Adipocyte (in vitro differentiated cells): ENCODE measurements at regions not wholly inside any gene's neighbourhood (a gene's known extent, or its start where the extent isn't known, plus 50 kb on each side); places are given as distances from the start of the nearest gene placed in this dataset.

ENCODE experiments used
- DNase-seq: peaks from one replicate; pipeline ENCODE4 v3.0.0-alpha.2; 2015; ENCODE audit warnings: low read depth
- H3K27me3 ChIP-seq: replicated peaks from 2 replicates; pipeline ENCODE4 v1.7.0; 2013; ENCODE audit warnings: mild to moderate bottlenecking, low read length, moderate library complexity; ENCODE audit not compliant: control insufficient read depth, insufficient read depth
- H3K36me3 ChIP-seq: 2 replicates; pipeline ENCODE4 v1.7.0; 2013; ENCODE audit warnings: low read length, mild to moderate bottlenecking, moderate library complexity; ENCODE audit not compliant: control insufficient read depth, insufficient read depth, severe bottlenecking
- H3K4me1 ChIP-seq: 2 replicates; pipeline ENCODE4 v1.7.0; 2013; ENCODE audit warnings: mild to moderate bottlenecking, low read length, moderate library complexity; ENCODE audit not compliant: control insufficient read depth, insufficient read depth
- H3K4me3 ChIP-seq: 2 replicates; pipeline ENCODE4 v1.7.0; 2013; ENCODE audit warnings: mild to moderate bottlenecking, low read length, moderate library complexity
- H3K9ac ChIP-seq: 2 replicates; pipeline ENCODE4 v1.7.0; 2013; ENCODE audit warnings: mild to moderate bottlenecking, low read length, moderate library complexity
- H3K9me3 ChIP-seq: 2 replicates; pipeline ENCODE4 v1.7.0; 2013; ENCODE audit warnings: mild to moderate bottlenecking, low read length, moderate library complexity; ENCODE audit not compliant: control insufficient read depth

DNA sequence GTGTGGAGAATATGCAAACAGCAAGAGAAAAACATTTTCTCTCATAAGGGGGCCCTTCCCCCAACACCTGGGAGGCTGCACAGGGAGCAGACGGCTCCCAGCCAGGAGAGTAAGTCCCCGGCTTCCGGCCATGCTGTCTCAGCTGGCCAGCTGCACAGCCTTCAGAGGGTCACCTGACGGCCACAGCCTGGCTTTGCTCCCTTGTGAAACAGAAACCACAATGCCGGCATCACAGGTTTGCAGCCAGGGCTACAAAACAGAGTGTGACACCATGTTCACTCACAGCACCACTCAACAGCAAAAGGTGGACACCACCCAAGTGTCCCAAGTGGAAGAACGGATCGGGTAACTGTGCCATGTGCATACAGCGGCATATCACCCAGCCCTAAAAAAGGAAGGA is 86.9 kb upstream of the GPC1 start:
- DNase-seq, result no peak
- H3K4me3 ChIP-seq, result no peak overlapping the region
- peaks cover 22% of the 10 kb centered on the region for H3K9me3 ChIP-seq

DNA sequence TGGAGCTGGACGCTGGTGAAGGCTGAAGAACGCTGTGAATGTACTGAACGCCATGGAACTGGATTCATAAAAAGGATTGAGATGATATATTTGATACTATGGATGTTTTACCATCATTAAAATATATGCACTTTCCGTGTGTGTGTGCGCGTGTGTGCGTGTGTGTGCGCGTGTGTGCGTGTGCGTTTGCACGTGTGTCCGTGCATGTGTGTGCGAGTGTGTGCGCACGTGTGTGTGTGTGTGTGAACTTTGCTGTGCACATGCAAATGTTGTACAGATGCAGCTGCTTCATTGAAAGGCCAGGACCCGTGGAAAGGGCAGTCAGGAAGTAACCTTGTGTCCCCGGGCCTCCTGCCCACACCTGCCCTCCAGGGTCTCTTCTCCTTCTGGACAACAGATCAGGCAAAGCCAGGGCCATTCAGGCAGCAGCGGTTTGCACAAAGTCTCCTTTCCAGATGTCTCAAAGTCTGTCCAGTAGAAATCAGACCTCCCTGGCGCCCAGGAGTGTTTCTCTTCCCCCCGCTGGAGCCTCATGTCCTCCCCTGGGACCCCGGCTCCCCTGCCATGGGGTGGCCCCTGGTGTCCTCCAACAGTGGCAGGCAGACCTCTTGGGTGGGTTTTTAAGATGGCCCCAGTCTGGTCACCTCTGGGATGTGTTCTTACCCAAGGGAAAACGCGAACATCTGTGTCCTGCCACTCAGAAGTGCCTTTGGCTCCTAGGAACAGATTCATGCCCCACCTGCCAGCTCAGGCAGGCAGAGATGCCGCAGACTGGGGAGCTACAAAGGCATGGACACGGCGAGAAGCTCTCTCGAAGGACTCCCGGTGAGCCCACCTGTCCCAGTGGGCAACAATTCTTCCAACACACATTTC is 86.1 kb upstream of the GPC1 start:
- Histone ChIP-seq H3K27me3 (peaks cover 55% of the 10 kb centered on the region), H3K9me3 (peaks cover 14% of the 10 kb centered on the region), H3K4me3 (no peak overlapping the region), H3K9ac (no peak overlapping the region), H3K36me3 (no peaks in the 10 kb centered on the region), H3K4me1 (no peaks in the 10 kb centered on the region)
- DNase-seq, result no peak

More for the DNA sequence above, 86.9 kb upstream of the GPC1 start:
- no peaks in the 10 kb centered on the region for H3K36me3 ChIP-seq
- H3K4me1 ChIP-seq, result no peaks in the 10 kb centered on the region
- no peak overlapping the region for H3K9ac ChIP-seq
- H3K27me3 ChIP-seq, result peaks cover 55% of the 10 kb centered on the region

DNA sequence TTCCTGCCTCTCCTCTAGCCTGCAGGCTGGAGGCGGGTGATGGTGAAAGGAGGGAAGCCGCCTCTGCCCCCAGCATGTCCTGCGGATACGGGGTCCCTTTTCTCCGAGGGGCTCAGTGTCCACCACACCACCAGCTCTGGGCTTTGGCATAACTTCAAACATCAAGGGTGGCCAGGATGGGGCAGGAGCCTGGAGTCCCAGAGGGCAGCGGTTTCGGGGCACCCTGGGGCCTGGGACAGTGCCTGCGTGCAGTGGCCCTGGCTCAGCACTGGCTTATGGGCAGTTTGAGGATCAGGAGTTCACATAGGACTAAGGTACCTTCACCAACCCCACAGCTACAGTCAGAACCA is 85.5 kb upstream of the GPC1 start:
- Histone ChIP-seq H3K9me3 (peaks cover 8% of the 10 kb centered on the region), H3K27me3 (peaks cover 56% of the 10 kb centered on the region), H3K9ac (no peak overlapping the region), H3K4me1 (no peaks in the 10 kb centered on the region), H3K36me3 (no peaks in the 10 kb centered on the region), H3K4me3 (no peak overlapping the region)
- no peak for DNase-seq

DNA sequence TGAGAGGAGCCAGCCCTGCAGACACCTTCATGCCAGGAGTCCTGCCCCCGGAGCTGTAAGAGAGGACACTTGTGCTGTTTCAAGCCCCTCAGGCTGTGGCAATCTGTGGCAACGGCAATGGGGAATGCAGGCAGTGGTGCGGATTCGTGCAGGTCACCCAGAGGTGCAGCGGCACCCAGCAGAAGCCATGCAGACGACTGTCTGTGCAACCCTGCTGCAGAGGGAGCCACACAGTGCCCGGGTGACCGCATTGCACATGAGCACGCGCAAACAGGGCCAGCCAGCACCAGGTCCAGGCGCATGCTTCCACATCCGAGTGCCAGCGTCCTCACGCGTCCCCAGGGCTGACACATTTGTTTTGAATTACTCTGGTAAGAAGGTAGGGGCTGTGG is 84.8 kb upstream of the GPC1 start:
- Histone ChIP-seq H3K9me3 (peaks cover 1% of the 10 kb centered on the region), H3K4me1 (no peaks in the 10 kb centered on the region), H3K9ac (no peak overlapping the region), H3K4me3 (no peak overlapping the region), H3K36me3 (no peaks in the 10 kb centered on the region), H3K27me3 (peaks cover 63% of the 10 kb centered on the region)
- DNase-seq, result no peak

DNA sequence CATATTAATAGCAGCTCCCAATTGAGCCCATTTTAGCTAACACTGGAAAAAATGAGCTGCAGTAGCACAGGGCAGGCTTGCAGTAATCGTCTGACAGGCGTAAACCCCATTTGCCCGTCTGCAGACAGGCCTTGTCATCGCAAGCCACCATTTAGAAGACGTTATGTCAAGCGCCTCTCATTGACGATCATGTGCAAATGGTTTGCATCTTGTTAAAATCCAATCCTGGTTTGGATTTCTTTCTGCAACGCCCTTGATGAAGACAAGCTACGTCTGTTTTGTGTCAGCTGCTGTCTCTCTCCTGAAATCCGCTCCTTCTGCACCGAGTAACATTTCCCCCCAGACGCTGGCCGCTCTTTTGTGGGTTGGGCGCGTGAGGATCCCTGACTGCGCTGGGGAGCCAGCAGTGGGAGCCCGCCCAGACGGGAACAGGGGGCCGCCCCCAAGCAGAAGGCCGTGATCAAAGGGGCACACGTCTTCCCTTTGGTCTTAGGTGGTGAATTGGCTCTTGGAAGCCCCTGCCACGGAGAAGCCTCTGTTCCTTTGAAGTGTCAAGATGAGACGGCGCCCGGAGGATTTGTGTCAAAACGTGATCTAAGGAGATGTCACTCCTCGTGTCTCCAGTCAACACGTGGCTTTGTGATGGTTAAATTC is 84.2 kb upstream of the GPC1 start:
- H3K4me1 ChIP-seq, result no peaks in the 10 kb centered on the region
- H3K36me3 ChIP-seq, result no peaks in the 10 kb centered on the region
- no peak overlapping the region for H3K9ac ChIP-seq
- H3K9me3 ChIP-seq, result no peaks in the 10 kb centered on the region
- peak; percentile 11 for DNase-seq
- no peak overlapping the region for H3K4me3 ChIP-seq
- peaks cover 63% of the 10 kb centered on the region for H3K27me3 ChIP-seq

DNA sequence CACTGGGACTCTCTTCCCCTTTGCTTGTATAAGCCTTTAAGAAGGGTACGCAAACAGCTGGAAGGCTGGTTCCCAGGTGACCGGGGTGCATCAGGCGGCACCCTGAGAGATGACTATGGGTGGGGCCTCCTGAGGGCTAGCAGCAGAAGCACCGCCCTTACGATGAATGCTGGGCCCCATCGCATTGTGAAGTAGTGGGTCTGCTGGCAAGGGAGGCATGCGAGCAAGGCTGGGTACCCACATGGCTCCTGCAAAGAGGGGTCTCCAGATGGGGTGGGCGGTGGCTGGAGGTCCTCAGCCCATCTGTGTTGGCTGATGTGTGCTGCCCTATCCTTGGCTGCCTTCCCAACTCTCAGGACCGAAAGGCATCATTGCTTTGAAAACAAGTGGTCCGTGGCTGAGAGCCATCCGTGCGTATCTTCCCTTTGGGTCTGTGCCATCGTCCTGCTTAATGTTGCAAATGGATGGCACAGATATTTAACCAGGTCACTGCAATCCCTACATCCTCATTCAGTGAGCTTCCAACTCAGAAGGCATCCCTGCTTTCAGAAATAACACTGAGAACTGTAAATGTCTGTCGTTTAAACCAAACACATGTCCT is 83.5 kb upstream of the GPC1 start:
- Histone ChIP-seq H3K36me3 (no peaks in the 10 kb centered on the region), H3K4me1 (no peaks in the 10 kb centered on the region), H3K9me3 (no peaks in the 10 kb centered on the region), H3K27me3 (peaks cover 63% of the 10 kb centered on the region), H3K4me3 (no peak overlapping the region), H3K9ac (no peak overlapping the region)
- no peak for DNase-seq

DNA sequence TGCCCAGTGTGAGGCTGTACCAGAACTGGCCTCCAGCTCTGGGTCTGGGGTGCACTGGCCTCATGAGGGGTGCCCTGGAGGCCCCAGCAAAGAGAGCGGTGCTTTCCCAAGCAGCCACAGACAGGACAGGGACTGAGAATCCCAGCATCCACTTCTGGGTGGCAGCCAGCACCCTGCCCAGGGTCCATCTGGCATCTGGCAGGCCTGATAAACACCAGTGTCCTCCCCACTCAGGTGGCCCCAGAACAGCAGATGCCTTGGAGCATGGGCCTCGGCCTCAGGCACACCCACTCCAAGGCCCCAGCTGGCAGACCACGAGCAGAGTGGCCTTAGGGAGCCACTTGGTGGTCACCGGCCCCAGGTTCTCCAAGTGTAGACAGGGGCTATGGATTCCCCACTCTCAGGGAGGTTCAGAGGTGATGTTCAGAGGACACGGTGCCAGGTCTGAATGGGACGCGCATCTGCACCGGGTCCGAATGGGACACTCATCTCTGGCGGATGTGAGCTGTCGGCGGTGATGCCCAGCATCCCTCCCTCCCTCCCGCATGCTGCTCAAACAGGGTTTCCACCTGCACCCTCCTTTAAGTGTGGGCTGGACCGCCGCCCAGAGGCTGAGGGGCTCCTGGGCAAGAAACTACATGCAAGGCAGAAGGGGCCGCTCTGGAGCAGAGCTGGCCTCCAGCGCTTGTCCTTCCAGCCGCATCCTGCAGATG is 82.2 kb upstream of the GPC1 start:
- Histone ChIP-seq H3K9ac (no peak overlapping the region), H3K27me3 (peaks cover 57% of the 10 kb centered on the region), H3K4me3 (no peak overlapping the region), H3K36me3 (no peaks in the 10 kb centered on the region), H3K4me1 (no peaks in the 10 kb centered on the region), H3K9me3 (no peaks in the 10 kb centered on the region)
- no peak for DNase-seq

DNA sequence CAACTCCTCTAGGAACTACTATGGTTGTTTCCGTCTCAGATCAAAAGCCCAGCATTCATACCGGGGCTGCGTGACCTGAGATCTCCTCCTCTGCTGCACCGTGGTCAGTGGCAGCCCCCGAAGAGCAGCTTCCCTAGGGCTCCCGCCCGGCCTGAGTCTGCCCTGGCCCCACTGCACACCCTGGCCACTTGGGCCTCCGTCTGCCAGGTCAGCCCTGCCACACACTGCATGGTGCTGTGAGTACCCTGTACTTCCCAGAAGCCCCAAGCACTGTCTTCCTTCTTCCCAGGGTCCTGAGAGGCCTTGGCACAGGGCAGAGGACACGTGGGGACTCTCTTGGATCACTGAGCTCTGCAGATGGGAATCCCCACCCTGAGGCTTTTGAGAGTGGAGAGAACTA is 81.5 kb upstream of the GPC1 start:
- no peak overlapping the region for H3K4me3 ChIP-seq
- H3K27me3 ChIP-seq, result peaks cover 52% of the 10 kb centered on the region
- H3K9ac ChIP-seq, result no peak overlapping the region
- no peaks in the 10 kb centered on the region for H3K36me3 ChIP-seq
- H3K9me3 ChIP-seq, result peaks cover under 1% of the 10 kb centered on the region
- no peak for DNase-seq
- no peaks in the 10 kb centered on the region for H3K4me1 ChIP-seq

DNA sequence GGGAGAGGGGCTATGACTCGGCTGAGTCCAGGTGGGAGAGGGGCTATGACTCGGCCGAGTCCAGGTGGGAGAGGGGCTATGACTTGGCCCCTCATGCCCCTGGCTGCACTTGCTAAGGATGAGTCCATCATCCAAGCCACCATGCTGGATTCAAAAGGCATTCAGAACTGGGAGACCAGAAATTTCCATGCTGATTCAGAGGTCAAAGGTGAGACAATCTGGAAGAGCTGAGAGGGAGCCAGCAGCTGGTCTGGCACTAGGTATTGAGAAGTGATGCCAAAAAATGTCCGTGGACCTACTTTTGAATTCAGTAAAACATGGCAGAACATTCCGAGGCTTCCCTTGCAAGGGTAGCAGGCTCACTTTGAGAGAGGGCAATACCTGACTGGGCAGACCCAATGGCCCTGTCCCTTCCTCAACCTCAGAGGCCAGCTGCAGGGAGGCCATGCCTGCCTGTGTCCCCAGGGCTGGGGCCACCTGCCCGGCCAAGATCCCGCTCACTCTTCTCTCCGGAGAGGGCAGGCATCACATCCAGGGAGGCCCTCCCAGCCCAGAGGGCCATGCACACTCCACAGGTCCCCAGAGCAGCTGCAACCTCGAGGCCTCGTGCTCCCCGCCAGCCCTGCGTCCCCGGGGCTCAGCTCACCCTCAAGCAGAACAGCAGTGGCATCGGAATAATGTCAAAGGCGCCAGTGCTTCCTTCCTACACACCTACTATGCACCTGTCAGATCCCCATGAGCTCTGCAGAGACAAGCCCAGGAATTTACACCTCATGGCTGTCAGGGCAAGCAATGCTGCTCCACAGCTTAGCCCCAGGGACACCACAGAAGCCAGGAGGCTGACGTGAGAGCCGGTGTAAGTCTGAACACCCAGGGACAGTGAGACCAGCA is 80.2 kb upstream of the GPC1 start:
- Histone ChIP-seq H3K36me3 (no peaks in the 10 kb centered on the region), H3K9ac (no peak overlapping the region), H3K4me1 (no peaks in the 10 kb centered on the region), H3K27me3 (peaks cover 39% of the 10 kb centered on the region), H3K4me3 (no peak overlapping the region), H3K9me3 (peaks cover 14% of the 10 kb centered on the region)
- no peak for DNase-seq

DNA sequence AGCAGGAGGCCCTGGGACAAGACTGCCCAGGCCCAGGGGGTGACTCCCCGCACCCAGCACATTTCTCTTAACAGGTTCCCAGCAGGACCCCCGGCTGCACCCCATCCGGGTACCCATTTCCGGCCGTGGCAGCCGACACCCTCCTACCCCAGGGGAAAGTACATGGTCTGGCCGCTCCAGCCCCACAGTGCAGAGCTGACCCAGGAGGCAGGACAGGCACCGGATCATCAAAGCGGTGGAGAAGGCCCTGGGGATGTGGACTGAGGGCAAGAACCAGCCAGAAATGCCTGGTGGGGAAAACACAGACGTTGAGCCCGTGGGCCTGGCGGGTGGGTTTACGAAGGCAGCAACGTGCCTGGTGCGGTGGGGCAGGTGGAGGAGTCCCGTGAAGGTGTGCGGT is 79.5 kb upstream of the GPC1 start:
- peaks cover 33% of the 10 kb centered on the region for H3K27me3 ChIP-seq

More for the DNA sequence above, 79.5 kb upstream of the GPC1 start:
- H3K9me3 ChIP-seq, result peaks cover 21% of the 10 kb centered on the region
- H3K4me3 ChIP-seq, result no peak overlapping the region
- DNase-seq, result no peak
- no peak overlapping the region for H3K9ac ChIP-seq
- no peaks in the 10 kb centered on the region for H3K36me3 ChIP-seq
- no peaks in the 10 kb centered on the region for H3K4me1 ChIP-seq
